Activated CD8-positive, alpha-beta memory T cell treated with anti-CD3 and anti-CD28 coated beads for 36 hours (primary cell): ENCODE measurements at regions not wholly inside any gene's neighbourhood (a gene's known extent, or its start where the extent isn't known, plus 50 kb on each side); places are given as distances from the start of the nearest gene placed in this dataset.

Source experiments
- CTCF ChIA-PET: fragments of 350-600 bp; sonication (Branson Sonifier 250); formaldehyde crosslinking; loops from one replicate; lab custom pipeline; 2021; ENCODE audit warnings: antibody characterized with exemption; lab: Charles Lee
- POLR2A ChIA-PET: fragments of 350-600 bp; sonication (Branson Sonifier 250); formaldehyde crosslinking; loops from one replicate; lab custom pipeline; 2021; ENCODE audit warnings: antibody characterized with exemption; lab: Charles Lee

DNA sequence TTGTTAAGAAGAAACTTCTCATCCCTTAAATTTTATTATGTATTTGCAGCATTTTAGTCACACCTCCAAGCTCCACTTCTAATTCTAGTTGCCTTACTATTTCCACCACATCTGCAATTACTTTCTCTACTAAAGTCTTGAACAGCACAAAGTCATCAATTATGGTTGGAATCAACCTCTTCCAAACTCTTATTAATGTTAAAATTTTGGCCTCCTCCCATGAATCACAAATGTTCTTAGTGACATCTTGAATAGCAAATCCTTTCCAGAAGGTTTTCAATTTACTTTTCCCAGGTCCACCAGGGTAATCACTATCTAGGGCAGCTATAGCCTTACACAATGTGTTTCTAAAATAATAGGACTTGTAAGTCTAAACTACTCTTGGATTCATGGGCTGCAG is 126.3 kb upstream of the POM121L12 start:
- POLR2A ChIA-PET: no interaction called here

DNA sequence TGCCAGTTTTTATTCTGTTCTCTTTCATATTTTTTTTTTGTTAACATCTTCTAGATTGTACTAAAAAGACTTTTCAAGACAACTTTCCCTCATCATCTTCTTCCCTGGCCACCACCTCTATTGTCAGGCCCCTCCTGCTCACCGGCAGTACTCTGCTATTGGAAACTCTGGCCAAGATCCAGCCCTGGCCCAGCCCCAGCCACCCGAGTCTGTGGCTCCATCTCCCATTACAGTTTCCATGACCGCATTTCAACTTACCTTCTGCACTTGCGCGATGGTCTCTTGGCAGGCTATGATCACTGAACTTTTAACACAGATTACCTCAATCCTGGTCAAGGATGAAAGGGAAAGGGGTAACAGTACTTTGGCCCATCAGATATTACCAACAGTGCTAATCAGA is 137.7 kb upstream of the POM121L12 start:
- CTCF ChIA-PET: no interaction called here
- POLR2A ChIA-PET: no interaction called here

More for the DNA sequence above, 126.3 kb upstream of the POM121L12 start:
- CTCF ChIA-PET: no interaction called here

DNA sequence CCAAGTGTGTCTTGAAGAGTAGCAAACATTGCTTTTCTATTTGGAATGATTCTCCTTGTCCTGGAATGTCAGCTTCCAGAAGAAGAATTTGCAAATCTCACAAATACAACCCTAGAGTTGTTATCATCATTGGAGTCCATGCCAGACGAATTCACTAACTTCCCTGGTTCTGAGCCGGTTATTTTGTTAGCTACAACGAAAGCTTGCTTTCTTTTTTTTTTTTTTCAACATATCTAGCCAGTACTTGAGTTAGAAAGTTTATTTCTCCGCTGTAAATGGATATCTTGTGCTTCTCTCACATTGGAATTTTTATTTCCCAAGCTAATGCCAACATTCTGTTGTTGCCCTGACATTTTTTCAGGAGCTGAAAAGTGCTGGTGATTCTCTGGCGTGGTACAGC is 138.1 kb upstream of the POM121L12 start:
- POLR2A ChIA-PET: no interaction called here
- CTCF ChIA-PET: no interaction called here

DNA sequence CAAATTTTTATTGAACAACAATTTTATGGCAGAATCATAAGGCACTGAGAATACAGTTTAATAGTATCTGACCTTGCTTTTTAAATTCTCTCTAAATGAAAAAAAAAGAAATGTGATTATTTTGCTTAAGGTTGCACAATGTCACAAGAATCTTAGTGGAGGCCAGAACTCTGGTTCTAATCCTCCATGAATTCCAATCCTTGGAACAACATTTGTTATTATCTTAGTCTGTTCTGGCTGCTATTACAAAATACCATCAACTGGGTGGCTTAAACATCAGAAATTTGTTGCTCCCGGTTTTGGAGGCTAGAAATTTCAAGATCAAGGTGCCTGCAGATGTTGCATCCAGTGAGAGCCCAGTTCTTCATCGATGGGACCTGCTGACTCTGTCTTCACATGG is 158.2 kb upstream of the POM121L12 start:
- ChIA-PET CTCF (no interaction called here), POLR2A (no interaction called here)

DNA sequence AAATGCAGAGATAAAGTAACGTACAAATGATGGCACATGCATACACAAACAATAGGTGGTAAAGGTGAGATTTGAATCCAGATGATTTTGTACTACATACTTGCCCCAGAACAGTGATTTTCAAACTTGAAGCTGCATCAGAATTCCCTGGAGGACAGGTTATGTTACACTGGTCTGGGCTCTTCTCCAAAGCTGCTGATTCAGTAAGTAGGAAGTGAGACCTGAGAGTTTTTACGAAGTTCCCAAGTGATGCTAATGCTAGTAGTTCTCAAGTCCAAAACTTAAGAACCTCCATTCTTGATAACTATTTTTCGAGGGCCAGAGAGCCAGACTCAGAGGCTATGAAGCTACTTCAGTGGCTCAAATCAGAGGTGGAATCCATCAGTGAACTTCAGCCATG is 159.0 kb upstream of the POM121L12 start:
- CTCF ChIA-PET: no interaction called here

DNA sequence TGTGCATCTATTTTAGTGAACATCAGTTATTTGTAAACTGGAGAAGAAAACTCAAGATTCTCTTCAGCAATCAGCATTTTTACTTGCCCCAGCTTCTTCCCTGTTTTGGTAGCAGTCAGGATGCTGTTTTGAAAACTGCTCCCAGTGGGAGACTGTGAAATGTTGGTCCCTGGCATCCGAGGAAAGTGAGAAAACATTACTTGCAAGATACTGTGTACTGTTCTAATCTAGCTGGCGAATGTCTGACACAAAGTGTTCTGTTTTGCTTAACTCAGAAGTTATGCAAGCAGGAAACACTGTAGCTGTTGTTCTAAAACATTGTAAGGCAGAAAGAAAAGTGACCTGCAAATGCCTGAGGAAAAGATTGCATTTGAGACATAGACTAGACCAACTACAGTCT is 171.8 kb upstream of the POM121L12 start:
- ChIA-PET POLR2A (no interaction called here), CTCF (no interaction called here)

More for the DNA sequence above, 159.0 kb upstream of the POM121L12 start:
- POLR2A ChIA-PET: no interaction called here

DNA sequence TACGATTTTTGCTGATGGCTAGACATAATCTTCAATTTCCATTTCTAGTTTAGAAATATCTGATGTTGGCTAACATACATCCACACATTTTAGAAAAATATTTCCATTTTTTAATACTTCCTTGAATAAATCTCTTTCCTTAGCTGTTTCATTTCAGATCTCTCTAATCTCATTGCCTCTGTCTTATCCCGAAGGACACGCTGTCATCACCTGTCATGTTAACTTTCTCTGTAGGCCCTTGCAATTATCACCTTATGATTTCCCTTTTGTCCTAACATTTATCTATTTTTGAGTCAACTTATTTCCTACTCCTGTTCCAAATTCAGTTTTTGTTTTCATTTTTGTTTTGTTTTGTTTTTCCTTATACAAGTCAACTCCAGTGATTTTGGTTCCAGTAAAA is 173.1 kb upstream of the POM121L12 start:
- POLR2A ChIA-PET: no interaction called here
- CTCF ChIA-PET: no interaction called here

DNA sequence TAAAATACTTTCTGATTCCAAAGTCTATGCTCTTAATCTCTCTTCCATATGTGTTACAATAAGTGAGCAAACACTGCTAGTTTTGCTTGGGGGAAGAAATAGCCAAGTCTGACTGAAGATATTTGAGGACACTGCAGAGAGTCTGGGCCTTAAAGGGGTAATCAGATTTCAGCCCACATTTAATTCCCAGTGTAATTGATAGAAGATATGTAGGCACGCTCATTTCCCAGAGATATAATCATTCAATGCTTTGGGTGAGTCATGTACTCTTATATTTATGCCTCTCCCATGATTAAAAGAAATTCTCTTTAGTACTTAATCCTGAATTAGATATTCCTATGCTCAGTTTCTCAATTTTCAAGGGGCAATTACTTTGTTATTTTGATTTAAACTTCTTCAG is 178.1 kb upstream of the POM121L12 start:
- ChIA-PET POLR2A (no interaction called here), CTCF (no interaction called here)

DNA sequence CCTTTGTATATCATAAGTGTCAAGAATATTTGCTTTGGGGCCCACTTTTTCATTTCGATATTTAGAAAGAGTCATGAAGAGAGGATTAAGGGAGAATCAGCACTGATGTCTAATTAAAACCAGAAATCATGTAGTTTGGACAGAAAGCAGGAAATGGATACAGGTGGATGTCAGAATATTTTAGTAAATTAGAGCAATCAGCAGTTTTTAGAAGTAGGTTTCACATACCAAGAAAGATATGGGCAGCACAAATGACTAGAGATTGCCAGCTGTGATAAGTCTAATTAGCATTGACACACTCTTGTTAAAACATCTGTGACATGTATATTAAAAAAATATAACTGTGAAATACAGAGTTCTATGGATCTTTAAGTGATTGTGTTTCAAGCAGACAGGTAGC is 180.8 kb upstream of the POM121L12 start:
- POLR2A ChIA-PET: no interaction called here
- CTCF ChIA-PET: no interaction called here

DNA sequence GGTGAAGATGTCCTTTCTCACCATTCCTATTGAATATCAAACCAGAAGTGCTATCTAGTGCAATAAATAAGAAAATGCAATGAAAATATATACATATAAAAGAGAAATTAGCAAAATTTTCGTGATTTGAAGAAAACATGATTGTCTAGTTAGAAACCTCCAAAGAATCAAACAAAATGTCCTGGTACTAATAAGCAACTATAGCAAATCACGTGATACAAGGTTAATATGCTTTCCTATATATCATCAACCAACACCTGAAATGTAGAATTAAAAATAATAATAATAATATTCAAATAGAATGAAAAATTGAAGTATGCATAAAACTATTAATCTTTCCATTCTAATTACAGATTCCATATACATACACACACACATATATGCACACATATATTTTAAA is 183.9 kb upstream of the POM121L12 start:
- POLR2A ChIA-PET: no interaction called here
- CTCF ChIA-PET: no interaction called here

DNA sequence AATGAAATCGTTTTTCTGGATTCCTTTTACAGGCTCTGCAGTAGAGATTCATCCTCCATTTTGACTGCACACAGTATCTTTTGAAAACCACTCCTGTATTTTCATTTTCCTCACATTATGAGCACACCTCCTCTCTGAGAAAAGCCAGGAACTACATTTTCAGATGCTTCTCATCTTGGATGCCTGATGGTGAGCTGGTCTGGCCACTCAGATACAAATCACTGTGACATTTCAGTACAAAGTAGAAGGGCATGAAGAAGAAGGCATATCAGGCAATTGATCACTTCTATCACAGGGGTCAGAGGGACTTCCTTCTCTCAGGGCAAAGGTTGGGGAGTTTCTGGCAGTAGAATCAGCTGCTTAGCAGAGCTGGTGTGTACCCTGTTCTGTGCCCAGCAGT is 192.0 kb upstream of the POM121L12 start:
- ChIA-PET POLR2A (no interaction called here), CTCF (no interaction called here)

DNA sequence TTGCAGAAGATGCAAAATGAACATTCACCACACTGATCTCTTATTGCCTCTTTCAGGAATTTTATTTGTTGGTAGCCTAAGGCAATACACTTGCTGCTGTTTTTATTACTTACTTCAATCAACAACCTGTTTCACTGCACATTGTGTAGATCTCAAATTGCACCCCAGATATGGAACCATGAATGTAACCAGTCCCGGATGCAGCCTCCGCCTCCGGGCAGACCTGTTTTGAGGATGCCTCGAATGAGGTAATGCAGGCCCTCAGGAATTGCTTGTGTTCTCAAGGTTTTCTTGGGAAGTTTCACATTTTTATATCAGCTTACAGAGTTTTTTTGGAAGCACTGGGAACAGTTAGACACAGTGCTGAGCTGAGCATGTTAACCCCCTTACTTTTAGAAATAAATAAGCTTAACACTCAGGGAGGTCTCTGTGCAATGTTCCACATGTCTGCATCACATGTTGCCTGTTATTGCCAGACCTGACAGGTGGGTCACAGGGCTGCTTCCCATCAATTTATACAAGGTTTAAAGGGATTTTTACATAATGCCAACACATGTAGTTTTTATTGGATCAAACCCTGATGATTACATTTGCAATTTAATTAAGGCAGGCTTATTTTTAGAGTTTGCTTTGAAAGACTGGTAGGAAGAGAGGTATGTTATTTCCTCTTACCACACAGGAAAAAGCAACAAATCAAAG is 193.1 kb upstream of the POM121L12 start:
- ChIA-PET POLR2A (no interaction called here), CTCF (no interaction called here)

DNA sequence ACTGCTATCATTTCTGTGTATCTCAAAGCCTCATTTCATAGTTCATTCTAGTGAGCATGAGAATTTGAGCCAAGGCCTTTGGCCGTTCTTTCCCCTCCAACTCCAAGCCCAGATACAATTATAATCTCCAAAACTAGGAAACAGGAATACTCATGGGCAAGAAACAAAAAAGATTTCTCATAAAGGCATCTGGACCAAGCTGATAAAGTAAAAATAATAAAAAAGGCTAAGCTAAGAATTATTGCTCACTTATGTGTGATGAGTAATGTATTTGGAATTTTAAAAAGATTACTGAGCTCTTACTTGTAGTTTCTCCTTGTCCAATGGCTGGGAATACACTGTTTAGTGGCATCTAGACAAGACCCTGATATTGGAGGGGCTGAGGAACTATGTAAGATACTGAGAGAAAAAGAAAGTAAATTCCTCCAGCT is 196.4 kb upstream of the POM121L12 start:
- POLR2A ChIA-PET: no interaction called here
- CTCF ChIA-PET: no interaction called here

DNA sequence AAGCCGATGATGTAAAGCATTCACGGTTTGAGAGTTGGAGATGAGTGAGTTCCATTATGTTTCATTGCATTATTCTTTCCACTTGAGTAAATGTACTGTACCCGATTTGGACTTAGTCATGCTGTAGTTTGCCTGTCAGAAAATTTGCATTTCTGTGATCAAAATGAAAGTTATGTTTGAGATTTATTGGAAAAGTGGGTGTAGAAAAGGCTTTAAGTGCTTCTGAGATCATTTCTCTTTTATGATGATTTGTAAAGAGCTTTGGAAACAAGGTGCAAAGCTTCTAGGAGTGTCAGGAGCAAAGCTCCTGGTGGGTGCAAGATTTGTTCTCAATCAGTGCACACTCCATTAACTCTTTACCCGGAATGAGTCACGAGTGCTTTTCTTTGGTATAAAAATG is 204.1 kb upstream of the POM121L12 start:
- ChIA-PET CTCF (no interaction called here), POLR2A (no interaction called here)

DNA sequence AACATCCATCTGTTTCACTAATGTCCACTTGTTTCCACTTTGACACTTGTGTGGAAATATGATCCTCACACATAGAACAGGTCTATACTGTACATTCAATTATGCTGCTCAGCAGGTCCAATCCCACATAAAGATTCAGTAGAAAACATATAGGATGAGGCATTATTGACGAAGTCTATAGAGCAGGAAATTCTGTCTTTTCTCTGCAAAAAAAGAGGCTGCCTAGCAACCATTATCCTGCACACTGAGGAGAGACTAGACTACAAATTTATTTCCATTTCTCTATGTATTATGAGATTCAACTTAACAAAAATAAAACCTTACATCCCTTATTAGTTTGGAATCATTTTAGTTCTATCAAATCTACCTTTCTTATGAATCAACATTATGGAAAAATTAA is 204.6 kb upstream of the POM121L12 start:
- POLR2A ChIA-PET: no interaction called here
- CTCF ChIA-PET: no interaction called here

DNA sequence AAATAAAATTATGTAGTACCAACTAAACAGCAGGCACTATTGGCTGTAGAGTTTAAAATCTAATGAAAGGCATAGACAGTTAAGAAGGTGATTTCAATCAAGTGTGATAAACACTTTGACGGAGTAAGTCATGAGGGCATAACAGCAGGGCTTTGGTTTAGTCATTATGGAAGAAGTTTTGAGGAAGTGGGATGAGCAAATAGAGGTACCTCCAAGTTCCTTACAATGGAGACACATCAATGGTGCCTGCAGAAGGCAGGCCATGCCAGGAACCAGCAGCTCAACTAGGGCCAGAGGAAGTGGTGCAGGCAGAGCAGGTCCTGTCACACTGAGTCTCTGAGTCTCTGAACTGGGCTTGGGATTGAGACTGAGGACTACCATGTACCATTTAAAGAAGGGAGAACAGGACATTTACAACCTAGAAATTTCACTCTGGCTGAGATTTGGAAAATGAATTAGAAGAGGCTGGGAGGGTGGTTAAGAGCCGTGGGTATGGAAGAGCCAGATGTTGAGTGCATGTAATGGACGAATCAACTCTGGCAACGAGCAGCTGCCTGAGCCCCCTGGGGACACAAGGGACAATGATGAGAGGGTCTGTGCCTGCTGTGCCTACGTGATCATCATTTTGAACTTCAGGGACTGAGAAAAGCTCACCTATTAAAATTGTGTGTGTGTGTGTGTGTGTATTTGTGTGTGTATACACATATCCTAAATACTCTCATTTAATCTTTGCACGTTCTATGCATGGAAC is 208.7 kb upstream of the POM121L12 start:
- CTCF ChIA-PET: no interaction called here
- POLR2A ChIA-PET: no interaction called here

DNA sequence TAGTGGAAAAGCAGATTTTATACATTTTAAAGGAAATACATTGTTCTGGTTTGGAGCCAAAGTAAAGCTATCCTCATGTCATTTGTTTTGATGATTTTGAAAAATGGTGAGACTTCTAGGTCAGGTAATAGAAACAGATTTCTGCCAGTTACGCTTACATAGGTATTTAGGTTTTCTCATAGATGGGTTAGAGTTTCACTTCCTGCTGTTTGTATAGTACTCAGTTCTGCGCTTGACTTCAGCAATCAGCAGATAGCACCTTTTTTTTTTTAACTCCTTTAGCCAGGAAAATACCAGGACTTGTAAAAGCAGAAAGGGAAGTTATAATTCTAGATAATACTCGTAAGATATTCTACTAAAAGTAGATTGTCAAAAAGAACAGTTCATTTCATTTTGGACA is 209.8 kb upstream of the POM121L12 start:
- ChIA-PET CTCF (no interaction called here), POLR2A (no interaction called here)

DNA sequence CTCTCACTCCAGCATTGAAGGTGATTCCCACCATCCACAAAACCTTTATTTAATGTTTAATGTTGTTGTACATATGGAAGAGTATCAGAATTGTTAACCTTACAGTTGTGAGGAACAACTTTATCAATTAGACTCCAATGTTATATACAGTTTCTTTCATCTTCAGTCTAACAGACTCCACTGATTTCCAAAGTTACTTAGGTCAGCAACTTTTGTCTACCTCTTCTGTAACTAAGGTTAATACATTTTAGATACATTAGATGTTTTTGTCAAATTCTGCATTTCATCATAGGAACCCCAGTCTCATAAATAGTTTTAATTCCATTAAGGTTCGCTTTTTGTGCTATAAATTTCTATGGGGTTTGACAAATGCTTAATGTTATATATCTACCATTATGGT is 223.9 kb upstream of the POM121L12 start:
- CTCF ChIA-PET: no interaction called here
- POLR2A ChIA-PET: no interaction called here

DNA sequence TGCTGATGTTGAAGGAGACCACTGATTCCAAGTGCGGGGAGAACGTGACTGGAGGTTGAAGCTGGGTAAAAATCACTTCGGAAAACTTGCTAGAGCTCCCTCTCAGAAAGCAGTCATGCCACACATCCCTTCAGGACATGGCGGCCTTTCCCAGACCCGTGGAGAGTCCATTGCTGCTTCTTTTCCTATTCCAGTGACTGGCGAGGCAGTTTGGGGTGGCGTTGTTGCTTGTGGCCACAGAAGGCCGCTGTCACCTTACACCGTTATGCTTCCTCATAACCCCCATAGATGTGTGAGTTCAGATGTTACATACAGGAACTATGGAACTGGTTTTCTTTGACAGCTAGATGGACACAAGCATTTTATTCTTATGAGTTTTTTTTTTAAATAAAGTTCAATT is 235.6 kb upstream of the POM121L12 start:
- CTCF ChIA-PET: no interaction called here

DNA sequence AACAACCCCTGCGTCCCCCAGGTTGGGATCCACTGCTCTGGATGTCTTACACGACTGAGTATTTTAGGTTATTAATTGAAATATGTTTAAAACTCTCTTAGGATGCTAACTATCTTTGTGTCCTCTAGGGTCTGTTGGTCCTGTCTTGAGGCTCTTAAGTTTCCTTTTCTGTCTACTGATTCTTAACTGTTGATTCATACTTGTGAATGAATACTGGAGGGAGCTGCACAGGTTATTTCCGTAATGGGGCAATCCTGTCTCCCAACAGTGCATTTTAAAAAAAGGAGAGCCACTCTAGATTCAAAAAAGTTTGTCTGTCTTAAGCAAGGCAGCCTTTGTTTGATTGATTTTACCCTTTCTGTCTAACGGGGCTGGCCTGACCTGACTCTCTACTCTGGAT is 237.6 kb upstream of the POM121L12 start:
- CTCF ChIA-PET: interaction anchor here (0.6 kb wide), 1 partner anchor 19 kb away, joined by 3 read pairs; no protein-coding TSS in a partner anchor
- POLR2A ChIA-PET: no interaction called here

More for the DNA sequence above, 235.6 kb upstream of the POM121L12 start:
- POLR2A ChIA-PET: no interaction called here

DNA sequence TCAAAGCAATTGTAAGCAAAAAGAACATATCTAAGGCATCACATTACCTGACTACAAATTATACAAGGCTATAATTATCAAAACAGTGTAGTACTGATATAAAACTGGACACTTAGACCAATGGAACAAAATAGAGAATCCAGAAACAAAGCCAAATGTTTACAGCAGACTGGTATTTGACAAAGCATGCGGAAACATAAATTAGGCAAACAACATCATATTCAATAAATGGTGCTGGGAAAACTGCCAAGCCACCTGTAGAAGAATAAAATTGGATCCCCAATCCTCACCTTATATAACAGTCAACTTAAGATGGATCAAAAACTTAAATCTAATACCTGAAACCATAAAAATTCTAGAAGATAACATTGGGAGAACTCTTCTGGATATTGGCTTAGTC is 240.8 kb upstream of the POM121L12 start:
- ChIA-PET CTCF (no interaction called here), POLR2A (no interaction called here)
